ENCODE measurements at regions not wholly inside any gene's neighbourhood (a gene's known extent, or its start where the extent isn't known, plus 50 kb on each side); places are given as distances from the start of the nearest gene placed in this dataset.

DNA sequence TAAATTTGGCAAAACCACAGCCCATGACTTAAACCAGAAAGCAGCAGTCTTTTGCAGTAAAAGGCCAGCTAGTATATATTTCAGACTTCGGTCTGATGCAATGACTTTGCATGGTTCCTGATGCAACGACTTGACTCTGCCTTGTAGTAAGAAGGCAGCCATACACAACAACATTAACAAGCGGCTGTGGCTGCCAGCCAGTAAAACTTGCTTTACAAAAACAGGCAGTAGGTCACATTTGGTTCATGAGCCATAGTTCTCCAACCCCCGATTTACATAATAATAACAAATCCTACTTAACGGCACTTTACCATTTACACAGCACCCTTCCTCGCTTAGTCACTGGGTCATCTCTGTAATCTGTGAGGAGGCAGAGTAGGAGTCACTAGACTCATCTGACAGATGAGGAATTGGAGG lies 410.3 kb downstream of the LRATD1 start:
- TF ChIP-seq EZH2phosphoT487 (IDR thresholded peaks at IDR 0.05; ENCODE audit: borderline replicate concordance, low read depth) (no peak), CHD2 (IDR thresholded peaks at IDR 0.05; ENCODE audit: low read length, partially characterized antibody) (no peak), YY1 (IDR thresholded peaks at IDR 0.05; ENCODE audit: low read depth) (no peak), POLR2AphosphoS5 (IDR thresholded peaks at IDR 0.05; ENCODE audit: low read depth, low read length) (no peak), FOXM1 (IDR thresholded peaks at IDR 0.05; ENCODE audit: low read depth) (no peak), EP300 (IDR thresholded peaks at IDR 0.05; ENCODE audit: borderline replicate concordance in 1 of 2, low read depth in 1 of 2, low read length in 1 of 2) (no peak), RCOR1 (IDR thresholded peaks at IDR 0.05; ENCODE audit: low read length) (no peak), JUND (IDR thresholded peaks at IDR 0.05) (no peak)
- TF ChIP-seq, protein P1, sequence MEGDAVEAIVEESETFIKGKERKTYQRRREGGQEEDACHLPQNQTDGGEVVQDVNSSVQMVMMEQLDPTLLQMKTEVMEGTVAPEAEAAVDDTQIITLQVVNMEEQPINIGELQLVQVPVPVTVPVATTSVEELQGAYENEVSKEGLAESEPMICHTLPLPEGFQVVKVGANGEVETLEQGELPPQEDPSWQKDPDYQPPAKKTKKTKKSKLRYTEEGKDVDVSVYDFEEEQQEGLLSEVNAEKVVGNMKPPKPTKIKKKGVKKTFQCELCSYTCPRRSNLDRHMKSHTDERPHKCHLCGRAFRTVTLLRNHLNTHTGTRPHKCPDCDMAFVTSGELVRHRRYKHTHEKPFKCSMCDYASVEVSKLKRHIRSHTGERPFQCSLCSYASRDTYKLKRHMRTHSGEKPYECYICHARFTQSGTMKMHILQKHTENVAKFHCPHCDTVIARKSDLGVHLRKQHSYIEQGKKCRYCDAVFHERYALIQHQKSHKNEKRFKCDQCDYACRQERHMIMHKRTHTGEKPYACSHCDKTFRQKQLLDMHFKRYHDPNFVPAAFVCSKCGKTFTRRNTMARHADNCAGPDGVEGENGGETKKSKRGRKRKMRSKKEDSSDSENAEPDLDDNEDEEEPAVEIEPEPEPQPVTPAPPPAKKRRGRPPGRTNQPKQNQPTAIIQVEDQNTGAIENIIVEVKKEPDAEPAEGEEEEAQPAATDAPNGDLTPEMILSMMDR (IDR thresholded peaks at IDR 0.05) = no peak

All from SK-N-SH (cell line).